ELR (cell line): ENCODE measurements at regions not wholly inside any gene's neighbourhood (a gene's known extent, or its start where the extent isn't known, plus 50 kb on each side); places are given as distances from the start of the nearest gene placed in this dataset.

Experiments used
- DNase-seq: peaks from one replicate; pipeline ENCODE4 v3.0.0-alpha.2; 2015; ENCODE audit warnings: low read depth

DNA sequence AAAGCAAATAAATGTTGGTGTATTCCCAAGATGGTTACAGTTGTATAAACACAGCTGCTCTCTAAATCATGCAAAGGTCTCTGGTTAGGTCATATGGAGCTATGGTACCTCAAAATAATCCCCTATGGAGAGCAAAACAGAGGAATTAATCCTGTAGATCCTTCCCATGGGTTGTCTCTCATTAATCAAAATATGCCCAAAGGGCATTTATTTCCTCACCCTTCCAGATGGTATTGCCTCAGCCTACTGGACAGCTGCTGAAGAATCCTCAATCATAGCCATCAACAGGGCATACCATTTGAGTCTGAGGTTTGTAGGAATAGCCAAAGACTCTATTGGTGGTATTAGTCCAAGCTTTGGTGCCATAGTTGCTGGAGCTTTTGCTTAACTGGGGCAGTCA is 360.9 kb downstream of the RPL10L start:
- DNase-seq = no peak

- DNase-seq = peak; percentile 2
Measured at GRCh38 chr14:46279776-46280175, 371.8 kb downstream of the RPL10L start.

- peak; percentile 1 for DNase-seq
Measured at GRCh38 chr14:46279327-46279726, 372.3 kb downstream of the RPL10L start.

GRCh38 chr14:46259536-46259935 is 392.0 kb downstream of the RPL10L start:
- DNase-seq = peak; percentile 8

GRCh38 chr14:46256381-46256780 is 395.2 kb downstream of the RPL10L start:
- DNase-seq = no peak

DNA sequence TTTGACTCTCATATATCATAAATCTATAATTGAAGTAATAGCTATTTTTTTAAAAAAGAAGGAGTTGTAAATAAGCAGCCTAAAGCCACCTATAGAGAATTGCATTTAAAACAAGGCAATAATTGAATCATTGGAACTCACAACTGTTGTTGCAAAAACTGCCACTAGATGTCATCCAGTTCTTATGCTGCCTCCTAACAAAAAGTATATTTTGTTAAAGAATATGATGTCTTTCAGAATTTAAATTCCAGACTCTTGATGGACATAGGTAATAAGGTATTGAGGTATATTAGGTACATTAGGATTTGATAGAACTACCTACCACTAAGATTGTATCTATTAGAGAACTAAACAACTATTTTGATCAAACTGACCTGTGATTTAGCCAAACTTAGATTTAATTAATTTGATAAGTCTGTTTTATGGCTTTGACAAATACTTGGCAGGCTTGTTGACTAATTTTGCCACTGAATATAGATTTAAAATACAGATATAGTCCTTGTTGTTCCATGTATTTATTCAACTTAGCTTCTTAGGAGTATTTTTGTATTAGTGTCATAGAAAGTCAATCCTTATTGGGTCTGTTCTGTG is 401.4 kb downstream of the RPL10L start:
- DNase-seq = peak; percentile 60

DNA sequence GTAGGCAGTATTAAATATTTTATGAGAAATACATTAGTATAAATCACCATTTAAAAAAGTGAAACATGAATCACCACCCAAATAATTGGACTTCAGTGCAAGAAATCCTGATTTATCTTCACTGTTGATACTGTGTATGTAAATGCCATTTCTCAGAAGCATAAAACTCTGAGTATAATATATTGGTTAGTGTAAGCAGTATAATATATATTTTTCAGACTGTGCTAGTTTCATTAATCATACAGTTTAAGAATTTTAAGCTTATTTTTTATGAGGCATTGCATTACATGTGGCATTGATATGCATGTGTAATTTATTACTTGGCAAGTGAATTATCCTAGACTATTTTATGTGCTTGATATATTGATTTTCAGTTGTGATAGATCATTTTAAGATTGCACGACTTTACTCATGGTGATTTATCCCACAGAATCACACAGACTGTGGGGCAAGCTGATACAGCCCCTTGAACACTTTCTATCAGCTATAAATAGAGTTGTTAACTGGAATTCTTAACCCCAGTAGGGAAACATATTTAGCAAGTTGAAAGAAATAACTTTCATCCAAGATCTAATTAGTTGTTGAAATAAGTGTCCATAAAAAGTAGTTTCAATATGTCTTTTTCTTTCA is 403.5 kb downstream of the RPL10L start:
- DNase-seq = no peak

- DNase-seq = no peak
Measured at GRCh38 chr14:46245276-46245675, 406.3 kb downstream of the RPL10L start.

DNA sequence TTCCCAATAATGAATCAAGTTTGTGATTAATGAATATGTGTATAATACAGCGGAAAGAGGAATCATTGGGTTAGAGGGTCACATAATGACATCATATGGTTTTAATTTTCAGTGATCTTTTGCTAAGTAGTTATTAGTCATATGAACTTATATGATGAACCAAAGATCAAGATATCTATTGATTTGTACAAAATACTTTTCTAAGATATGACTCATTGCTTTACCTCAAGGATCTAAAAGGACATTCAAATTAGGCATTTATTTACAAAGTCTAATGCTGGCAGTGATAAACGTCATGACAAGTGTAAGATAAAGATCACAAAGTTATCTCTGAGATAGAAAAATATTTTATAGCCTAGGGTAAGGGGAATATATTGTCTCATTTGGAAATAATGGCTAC is 417.8 kb downstream of the RPL10L start:
- no peak for DNase-seq

- no peak for DNase-seq
Measured at GRCh38 chr14:46230540-46230939, 421.0 kb downstream of the RPL10L start.

DNA sequence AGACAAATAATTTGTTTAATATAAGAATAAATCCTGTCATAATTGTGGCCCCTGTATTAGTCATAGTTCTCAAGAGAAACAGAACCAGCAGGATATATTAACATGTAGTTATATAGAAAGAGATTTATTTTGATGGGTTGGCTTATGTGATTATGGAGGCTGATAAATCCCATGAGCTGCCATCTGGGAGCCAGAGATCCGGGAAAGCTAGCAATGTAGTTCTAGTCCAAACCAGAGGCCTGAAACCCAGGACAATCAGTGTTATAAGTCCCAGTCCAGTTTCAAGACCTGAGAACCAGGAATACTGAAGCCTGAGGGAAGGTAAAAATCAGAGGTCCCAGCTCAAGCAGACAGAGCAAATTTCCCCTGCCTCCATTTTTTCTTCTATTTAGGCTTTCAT is 435.8 kb downstream of the RPL10L start:
- no peak for DNase-seq

DNA sequence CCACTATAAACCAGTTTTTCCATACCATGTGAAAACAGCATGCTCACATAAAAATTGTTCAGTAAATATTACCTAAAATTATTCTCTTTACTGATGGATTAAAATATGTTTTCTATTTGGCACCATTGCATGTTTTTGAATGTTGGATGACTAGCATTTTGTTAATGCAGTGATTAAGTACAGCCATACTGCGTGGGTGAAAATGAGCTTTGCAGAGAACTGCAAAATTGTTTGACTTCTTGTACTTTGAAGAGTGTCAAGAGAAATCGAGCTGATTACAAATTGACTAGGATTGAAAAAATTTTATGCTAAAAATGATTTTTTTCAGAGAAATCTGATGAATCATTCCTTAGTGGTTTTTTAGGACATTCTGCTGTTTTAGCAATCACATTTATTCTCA is 452.9 kb downstream of the RPL10L start:
- DNase-seq = no peak

DNA sequence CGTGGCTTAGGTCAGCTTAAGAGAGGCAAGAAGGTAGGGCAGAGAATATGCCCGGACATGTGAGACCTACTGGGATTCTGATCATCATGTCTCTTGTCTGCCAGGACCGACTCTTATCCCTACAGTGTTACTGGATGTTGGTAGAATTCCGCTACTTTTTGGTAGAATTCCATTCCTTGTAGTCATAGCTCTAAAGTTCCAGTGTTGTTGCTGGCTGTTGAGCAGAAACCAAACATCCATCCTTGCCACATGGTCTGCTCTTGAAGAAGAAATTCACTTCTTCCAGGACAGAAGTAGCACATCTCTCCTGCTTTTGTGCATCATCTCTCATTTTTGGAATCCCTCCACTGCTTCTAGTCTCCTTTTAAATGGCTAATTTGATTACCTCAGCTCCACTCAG is 453.7 kb downstream of the RPL10L start:
- peak; percentile 33 for DNase-seq
